Astrocyte of the cerebellum (primary cell): ENCODE measurements at regions not wholly inside any gene's neighbourhood (a gene's known extent, or its start where the extent isn't known, plus 50 kb on each side); places are given as distances from the start of the nearest gene placed in this dataset.
"Not testable (repeated sequence)": the region's sequence is repeated elsewhere in the genome, so short reads cannot be mapped to it uniquely, and the experiment has no call there.

Source experiments
- DNase-seq: peaks from one replicate; pipeline ENCODE4 v3.0.0-alpha.2; 2011; ENCODE audit warnings: low read depth
- H3K4me3 ChIP-seq: 2 replicates; pipeline ENCODE4 v1.5.1; 2011; ENCODE audit warnings: mild to moderate bottlenecking, low read depth, low read length, moderate library complexity
- in situ Hi-C: cut with HindIII; loops from 2 replicates; pipeline ENCODE4 v1.10.0; 2017; ENCODE audit warnings: low sequenced_read_pairs
- TF ChIP-seq, protein P1 (sequence below): IDR thresholded peaks from 2 replicates; pipeline ENCODE4 v1.5.1; 2012; ENCODE audit warnings: low read length, low read depth, moderate library complexity, mild to moderate bottlenecking; ENCODE audit errors: missing control alignments

DNA sequence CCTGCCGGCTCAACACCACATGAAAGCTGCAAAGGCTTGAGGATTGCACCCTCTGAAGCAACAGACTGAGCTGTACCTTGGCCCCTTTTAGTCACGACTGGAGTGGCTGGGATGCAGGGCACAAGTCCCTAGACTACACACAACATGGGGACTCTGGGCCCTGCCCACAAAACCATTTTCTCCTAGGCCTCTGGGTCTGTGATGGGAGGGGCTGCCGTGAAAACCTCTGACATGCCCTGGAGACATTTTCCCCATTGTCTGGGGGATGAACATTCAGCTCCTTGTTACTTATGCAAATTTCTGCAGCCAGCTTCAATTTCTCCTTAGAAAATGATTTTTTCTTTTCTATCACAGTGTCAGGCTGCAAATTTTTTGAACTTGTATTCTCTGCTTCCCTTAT is 123.5 kb upstream of the SMARCAD1 start:
- TF ChIP-seq, protein P1, sequence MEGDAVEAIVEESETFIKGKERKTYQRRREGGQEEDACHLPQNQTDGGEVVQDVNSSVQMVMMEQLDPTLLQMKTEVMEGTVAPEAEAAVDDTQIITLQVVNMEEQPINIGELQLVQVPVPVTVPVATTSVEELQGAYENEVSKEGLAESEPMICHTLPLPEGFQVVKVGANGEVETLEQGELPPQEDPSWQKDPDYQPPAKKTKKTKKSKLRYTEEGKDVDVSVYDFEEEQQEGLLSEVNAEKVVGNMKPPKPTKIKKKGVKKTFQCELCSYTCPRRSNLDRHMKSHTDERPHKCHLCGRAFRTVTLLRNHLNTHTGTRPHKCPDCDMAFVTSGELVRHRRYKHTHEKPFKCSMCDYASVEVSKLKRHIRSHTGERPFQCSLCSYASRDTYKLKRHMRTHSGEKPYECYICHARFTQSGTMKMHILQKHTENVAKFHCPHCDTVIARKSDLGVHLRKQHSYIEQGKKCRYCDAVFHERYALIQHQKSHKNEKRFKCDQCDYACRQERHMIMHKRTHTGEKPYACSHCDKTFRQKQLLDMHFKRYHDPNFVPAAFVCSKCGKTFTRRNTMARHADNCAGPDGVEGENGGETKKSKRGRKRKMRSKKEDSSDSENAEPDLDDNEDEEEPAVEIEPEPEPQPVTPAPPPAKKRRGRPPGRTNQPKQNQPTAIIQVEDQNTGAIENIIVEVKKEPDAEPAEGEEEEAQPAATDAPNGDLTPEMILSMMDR, result no peak
- in situ Hi-C loops, result no loop called here
- no peak for DNase-seq
- H3K4me3 ChIP-seq, result no peak overlapping the region

DNA sequence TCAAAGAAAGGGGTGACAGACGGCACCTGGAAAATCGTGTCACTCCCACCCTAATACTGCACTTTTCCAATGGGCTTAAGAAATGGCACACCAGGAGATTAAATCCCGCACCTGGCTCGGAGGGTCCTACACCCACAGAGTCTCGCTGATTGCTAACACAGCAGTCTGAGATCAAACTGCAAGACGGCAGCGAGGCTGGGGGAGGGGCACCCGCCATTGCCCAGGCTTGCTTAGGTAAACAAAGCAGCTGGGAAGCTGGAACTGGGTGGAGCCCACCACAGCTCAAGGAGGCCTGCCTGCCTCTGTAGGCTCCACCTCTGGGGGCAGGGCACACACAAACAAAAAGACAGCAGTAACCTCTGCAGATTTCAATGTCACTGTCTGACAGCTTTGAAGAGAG is 108.5 kb upstream of the SMARCAD1 start:
- H3K4me3 ChIP-seq, in situ Hi-C loops, DNase-seq: not testable (repeated sequence)

DNA sequence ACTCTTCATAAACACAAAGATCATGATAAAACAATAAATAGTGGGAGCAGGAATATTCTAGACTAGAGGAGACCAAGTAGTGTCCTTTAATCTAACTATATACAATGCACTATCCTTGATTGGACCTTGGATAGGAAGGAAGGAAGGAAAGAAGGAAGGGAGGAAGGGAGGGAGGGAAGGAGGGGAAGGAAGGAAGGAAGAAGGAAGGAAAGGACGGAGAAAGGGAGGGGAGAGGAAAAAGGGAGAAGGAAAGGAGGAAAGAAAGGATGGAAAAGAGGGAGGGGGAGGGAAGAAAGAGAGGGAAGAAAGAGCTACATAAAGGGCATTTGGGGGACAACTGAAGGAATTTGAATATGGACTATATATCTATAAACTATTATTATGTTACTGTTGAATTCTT is 95.0 kb upstream of the SMARCAD1 start:
- TF ChIP-seq, protein P1, result no peak

GRCh38 chr4:94115687-94116086 is 92.0 kb upstream of the SMARCAD1 start:
- TF ChIP-seq, protein P1, result no peak
- no peak overlapping the region for H3K4me3 ChIP-seq
- in situ Hi-C loops, result no loop called here
- DNase-seq, result no peak

More for the DNA sequence above, 95.0 kb upstream of the SMARCAD1 start:
- DNase-seq, result no peak
- in situ Hi-C loops, result no loop called here
- H3K4me3 ChIP-seq, result no peak overlapping the region

- H3K4me3 ChIP-seq, result no peak overlapping the region
- in situ Hi-C loops, result no loop called here
- TF ChIP-seq, protein P1, result no peak
- DNase-seq, result no peak
These were observed 90.8 kb upstream of the SMARCAD1 start for GRCh38 chr4:94116842-94117241.

- TF ChIP-seq, protein P1, result peak; percentile 42
- in situ Hi-C loops, result loop anchor here (25.0 kb wide), 1 partner anchor 314 kb away; no protein-coding TSS in a partner anchor
- H3K4me3 ChIP-seq, result no peak overlapping the region
- DNase-seq, result peak; percentile 9
These were observed 81.0 kb upstream of the SMARCAD1 start for GRCh38 chr4:94126669-94127068.

DNA sequence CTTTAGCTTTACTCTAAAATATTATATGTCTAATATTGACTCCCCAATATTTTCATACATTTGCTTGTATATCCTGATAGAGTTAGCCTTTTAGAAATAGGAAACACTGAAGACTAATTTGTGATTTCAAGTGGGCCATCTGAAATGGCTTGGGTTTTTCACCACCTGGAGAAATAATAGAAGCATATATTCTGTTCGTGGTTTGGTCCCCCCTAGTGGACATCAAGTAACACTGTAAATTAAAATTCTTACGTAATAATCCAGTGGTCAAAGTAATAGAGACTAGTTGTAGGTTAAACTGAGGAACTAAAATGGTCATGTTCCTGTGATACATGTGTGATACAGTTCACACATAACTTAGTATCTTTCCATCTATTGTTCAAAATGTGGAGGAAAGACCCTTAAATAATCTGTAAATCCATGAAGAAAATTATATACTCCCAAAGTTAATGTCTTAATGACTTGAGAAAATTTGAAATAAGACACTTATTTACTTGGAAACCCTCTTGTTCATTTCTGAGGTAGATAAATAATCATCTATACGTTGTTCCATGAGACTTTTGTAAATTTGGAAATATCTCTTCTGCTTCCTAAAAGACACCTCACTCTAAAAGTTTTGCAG is 79.8 kb upstream of the SMARCAD1 start:
- in situ Hi-C loops, result loop anchor here (25.0 kb wide), 1 partner anchor 316 kb away; no protein-coding TSS in a partner anchor
- no peak overlapping the region for H3K4me3 ChIP-seq
- peak; percentile 36 for DNase-seq
- TF ChIP-seq, protein P1, result peak; percentile 49
